Cerebellar nuclear complex (tissue), 1 donor: ENCODE measurements at regions not wholly inside any gene's neighbourhood (a gene's known extent, or its start where the extent isn't known, plus 50 kb on each side); places are given as distances from the start of the nearest gene placed in this dataset.

Experiments
- DNase-seq, 2 experiments: peaks; one replicate each; lab custom pipeline; 2025; lab: John Stamatoyannopoulos, UW

DNA sequence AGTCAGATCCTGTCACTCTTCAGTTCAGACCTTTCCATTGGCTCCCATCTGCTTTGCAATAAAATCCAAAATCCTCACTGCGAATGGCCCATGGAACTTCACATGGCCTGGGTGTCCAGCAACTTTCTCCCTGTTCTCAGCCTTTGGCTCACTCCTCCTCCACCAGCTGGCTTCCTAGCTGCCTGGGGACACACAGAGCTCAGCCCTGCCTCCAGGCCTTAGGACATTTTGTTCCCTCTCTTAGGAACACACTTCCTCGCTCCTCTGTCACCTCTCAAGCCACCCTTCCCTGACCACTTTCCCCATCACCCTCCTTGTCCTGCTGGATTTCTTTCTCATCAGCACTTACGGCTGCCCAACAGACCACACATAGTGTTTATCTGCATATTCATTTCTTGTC lies 419.6 kb downstream of the MED13L start:
- DNase-seq = no peak

DNA sequence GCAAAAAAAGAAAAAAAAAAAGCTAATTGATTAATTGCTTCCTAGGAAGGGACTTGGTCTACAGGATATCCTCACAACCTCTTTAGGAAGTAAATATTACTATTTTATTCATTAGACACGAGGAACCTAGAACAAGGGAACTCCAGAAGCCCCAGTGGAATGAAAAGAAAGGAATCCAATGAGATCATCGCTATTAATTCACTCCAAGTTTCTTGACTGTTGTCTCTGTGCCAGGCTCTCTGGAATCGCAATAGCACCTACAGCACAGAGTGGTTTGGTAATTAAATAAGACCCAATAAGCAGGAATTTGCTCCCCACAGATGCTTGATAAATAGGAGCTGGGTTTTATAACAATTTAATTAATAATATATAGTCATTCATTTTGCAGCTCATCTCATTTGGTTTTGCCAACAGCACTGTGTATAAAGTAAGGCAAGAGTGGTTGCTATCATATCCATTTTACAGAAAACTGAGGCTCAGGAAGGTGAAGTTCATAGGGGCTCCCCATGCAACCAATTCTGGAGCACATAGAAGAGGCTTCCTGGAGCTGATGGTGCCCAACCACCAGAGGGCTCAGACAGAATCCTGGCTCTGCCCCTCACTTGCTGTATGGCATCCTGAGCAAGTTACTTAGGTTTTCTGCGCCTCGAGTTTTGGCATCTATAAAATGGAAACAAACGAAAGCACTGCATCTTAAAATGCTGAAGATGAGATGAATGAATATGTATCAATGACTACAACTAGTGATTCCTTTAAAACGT lies 420.2 kb downstream of the MED13L start:
- DNase-seq = no peak

DNA sequence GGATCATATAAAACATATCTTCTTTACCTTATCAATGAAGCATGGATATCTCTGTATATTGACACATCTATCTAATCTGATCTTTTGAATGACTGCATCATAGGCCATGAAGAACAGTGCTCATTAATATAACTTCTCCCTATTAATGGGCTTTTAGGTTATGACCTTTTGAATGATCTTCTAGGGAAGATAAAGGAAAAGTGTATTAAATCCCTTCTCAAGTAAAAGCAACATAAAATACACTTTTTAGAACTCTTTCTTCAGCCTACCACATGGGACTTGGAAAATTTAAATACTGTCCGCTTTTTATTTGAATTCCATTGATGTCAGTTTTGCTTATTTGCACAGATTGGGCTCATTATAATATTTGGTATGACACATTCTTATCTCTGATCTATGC lies 425.4 kb downstream of the MED13L start:
- DNase-seq = no peak

DNA sequence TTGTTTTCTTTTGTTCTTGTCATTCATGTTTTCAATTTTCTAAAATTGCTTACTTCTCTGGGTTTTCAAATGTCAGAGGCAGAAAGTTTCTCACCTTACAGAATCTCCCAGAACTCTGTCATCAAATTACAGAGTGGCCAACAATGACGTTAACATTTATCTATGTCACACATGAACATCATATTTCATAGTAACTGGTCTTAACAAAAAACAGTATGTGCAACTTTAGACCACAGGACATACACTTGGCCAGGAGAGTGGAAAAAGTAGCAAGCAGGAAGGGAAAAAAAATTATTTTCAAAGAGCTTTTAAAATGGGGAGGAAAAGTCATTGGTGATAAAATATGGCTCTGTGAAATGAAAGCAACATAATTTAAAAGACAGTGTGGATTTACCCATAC lies 426.5 kb downstream of the MED13L start:
- no peak for DNase-seq

DNA sequence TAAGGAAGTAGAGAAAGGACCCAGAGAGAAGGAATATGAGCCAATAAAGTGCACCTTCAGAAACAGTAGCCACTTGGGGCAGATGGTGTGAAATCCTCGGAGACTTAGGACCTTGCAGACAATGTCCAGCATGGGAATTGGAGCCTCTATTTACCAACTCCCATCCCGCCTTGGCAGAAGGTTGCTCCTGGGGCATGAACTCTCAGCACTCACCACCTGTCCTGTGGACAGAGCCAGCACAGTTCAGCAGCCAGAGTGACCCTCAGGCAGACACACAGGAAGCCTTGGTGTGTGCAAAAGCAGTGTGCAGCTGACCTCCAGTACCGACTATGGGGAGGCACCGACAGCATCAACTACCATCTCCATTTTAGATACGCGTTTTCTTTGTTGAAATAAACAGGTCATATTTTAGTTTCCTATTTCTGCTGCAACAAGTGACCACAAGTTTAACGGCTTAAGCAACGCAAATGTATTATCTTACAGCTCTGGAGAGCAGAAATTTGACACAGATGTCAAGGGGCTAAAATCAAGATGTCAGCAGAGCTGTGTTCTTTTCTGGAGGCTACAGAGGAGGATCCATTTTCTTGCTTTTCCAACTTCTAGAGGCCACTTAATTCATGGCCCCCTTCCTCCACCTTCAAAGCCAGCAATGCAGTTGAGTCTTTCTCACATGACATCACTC lies 428.1 kb downstream of the MED13L start:
- DNase-seq = no peak

DNA sequence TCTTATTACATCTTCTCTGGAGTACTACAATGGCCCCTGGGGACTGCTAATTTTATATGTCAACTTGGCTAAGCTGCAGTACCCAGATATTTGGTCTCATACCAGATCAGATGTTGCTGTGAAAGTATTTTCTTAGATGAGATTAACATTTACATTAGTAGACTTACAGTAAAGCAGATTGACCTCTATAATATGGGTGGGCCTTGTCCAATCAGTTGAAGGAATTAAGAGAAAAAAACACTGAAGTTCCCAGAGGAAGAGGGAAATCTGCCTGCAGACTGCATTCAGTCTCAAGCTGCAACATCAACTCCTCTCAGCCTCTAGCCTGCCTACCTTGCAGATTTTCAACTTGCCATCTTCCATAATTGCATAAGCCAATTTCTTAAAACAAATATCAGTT lies 430.1 kb downstream of the MED13L start:
- no peak for DNase-seq

DNA sequence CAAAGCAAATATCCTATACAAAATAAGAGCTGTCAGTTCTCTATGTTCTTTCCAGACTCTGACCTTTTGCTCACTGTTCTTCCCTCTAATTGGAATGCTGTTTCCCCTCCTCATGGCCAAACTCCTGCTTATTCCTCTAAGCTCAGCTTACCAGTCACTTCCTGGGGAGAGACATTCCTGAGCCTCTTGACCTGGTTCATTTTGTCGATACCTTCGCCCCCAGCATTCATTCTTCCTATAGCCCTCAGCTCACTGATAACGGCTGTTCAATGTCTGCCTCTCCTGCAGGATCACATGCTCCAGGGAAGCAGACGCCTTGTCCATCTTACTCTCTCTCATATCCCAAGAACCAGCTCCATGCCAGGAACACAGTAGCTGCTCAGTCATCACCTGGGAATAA lies 431.0 kb downstream of the MED13L start:
- no peak for DNase-seq

DNA sequence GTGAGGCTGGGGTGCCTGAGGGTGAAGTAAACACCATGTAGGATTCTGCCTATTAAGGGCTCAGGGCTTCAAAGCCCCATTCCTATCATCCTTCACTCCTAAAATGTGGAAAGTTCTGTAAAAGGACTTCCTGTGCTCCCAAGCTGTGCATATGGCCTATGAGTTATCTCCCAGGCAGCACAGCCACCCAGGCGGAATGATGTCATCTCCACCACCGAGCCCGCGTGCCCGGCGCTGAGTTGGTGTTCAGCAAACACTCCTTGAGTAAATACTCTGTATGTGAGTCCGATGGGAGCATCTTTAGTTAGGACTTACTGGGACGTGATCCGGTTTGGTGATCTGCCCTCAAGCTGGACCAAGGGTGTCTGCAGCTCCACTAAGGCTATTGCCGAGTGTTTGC lies 437.3 kb downstream of the MED13L start:
- DNase-seq = no peak

DNA sequence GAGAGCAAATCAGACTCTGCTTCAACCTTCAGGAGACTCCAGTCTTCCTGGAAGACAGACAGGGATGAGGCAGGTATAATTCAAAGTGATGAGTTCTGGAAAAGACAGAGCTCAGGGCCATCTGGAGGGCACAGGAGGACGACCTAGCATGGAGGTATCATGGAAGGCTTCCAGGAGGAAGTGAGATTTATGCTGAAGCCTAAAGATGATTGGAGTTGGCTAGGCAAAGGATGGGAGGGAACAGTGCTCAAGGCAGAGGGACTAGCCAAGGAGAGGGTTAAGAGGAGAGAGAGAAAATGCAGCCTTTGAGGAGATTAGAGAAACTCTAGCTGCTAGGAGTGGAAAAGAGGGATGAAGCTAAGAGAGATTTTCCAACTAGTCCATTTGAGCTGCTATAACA lies 438.5 kb downstream of the MED13L start:
- no peak for DNase-seq

DNA sequence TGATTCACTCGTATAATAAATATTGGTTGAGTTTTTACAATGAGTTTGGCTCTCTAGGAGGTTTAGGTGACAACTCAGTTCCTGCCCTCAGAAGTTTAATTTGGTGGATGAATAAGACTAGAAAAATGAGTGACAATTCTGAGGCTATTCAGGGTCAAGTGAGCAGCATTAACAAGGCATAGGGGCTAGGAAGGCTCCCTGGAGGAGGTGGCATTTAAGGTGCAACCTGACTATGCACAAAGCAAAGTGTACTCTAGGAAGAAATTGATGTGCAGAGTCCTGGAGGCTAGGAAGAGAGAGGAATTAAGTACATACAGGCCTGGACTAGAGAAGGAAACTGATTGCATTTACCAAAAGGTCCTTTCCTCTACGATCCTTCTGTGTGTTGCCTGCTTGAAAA lies 440.3 kb downstream of the MED13L start:
- no peak for DNase-seq

DNA sequence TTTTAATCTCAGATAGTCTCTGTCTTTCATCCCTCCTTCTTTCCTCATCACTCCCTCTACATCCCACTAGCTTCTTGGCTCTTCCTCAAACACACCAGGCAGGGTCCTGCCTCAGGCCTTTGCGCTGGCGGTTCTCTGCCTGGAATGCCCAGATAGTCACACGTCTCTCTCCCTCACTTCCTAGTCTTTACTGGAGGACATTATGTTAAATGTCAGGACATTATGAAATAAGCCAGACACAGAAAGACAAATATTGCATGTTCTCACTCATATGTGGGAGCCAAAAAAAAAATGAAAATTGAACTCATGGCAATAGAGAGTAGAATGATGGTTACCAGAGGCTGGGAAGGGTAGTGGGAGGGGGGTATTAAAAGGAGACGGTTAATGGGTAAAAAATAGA lies 442.0 kb downstream of the MED13L start:
- DNase-seq = no peak

DNA sequence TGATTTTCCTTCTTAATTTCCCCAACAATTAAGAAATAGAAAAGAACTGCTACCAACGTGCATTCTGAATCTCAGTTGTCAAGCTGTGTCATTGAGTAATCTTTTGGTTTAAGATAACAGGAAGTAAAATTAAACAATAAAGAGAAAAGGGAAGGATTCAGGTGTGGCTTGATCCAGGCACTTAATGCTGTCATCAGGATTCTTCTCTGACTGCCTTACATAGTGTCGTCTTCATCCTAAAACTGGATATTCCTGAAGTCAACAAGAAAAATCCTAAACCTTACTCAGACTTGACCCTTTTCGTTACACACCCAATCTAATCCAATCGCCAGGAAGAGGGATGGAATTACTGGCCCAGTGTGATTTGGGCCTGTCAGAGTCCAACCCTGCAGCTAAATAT lies 443.8 kb downstream of the MED13L start:
- no peak for DNase-seq

DNA sequence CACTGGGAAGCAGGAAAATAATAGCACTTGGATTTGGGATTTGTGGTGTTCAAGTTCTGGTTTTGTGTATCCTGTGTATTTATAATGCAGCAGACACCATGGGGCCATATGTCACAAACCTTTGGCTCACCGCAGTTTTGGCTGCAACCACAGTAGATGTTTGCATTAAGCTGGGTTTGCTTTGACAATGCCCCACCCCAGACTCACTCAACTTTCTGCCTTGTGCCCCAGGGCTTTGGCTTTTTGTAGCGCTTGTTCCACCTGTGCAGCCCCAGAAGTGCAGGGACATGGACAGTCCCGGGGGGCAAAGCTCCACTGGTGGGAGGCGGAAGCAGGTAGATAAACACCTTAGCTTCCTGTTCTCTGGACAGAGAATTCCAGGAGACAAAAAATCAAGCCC lies 446.9 kb downstream of the MED13L start:
- DNase-seq = no peak

DNA sequence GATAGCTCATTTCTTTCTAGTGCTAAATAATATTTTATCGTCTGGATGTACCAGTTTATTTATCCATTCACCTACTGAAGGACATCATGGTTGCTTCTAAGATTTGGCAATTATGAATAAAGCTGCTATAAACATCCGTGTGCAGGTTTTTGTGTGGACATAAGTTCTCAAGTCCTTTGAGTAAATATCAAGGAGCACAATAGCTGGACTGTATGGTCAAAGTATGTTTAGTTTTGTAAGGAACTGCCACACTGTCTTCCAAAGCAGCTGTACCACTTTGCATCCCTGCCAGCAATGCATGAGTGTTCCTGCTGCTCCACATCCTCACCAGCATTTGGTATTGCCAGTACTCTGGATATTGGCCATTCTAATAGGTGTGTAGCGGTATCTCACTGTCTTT lies 447.4 kb downstream of the MED13L start:
- DNase-seq = no peak

DNA sequence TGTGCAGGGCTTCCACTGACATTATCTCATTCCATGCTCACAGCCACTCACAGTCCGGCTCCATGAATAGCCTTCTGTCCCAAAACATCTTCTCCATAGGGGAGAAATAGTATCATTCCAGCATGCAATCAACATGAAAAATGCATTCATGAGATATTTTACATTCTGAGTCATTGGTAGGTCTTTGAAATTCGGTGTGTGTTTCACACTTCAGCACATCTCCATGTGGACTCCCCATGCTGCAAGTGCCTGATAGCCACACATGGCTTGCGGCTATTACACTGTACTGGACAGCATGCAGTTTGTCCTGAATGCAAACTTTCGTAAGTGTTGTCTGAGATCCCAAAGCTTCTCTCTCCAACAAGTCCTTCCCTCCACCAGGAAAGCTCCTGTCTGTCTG lies 449.3 kb downstream of the MED13L start:
- no peak for DNase-seq

DNA sequence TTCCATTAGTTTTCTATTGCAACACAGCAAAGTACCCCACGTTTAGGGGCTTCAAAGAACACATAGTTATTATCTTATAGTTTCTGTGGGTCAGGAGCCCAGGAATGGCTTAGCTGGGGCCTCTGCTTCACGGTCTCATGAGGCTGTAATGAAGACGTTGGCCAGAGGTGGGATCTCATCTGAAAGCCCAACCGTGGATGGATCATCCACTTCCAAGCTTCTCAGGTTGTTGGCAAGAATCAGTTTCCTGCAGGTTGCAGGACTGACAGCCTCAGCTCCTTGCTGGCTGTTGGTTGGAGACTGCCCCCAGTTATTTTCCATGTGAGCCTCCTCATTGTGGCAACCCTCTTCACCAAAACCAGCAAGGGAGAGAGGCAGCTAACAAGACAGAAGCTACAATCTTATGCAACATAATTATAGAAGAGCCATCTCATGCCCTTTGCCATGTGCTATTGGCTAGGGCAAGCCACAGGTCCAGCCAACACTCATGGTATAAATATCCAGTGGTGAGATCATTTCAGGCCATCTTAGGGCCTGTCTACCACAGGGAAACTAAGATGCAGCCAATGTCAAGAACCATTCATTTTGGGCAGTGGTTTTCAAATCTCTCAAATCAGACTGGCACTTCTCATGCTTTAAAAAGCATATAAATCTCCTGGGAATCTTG lies 452.4 kb downstream of the MED13L start:
- no peak for DNase-seq

DNA sequence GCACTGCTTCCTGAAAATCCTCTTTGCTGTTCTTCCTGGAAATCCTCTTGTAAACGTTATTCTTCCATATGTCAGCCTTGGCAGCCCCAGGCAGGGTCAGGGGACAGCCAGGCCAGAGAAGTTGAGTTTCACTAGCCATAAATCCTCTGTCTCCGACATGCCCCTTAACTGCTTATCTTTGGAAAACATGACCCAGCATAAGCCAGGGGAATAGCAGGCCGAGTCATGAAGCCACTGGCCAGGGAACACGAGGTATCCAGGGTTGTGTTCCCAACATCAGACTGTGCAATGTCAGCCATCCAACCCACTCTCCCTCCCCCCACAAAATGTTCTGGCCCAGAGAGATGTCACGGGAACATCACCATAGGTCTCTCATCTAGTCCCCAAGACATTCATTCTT lies 453.9 kb downstream of the MED13L start:
- DNase-seq = no peak

DNA sequence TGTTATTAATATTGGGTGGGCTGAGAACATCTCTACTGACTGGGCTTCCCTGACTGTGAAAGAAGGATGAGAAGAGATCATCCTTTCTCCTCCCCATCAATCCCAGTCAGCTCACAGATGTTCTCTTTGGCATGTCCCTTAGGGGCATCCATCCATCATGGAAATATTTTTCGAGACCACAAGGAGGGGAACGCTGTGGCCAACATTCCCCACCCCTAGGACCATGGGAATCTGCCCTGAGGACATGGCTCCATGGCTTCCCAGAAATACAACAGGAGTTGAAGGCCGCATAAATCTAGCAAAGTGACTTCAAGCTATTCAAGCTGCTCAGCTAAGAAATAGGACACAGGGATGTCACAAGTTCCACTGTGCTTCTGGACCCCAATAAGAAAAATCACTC lies 456.8 kb downstream of the MED13L start:
- no peak for DNase-seq

DNA sequence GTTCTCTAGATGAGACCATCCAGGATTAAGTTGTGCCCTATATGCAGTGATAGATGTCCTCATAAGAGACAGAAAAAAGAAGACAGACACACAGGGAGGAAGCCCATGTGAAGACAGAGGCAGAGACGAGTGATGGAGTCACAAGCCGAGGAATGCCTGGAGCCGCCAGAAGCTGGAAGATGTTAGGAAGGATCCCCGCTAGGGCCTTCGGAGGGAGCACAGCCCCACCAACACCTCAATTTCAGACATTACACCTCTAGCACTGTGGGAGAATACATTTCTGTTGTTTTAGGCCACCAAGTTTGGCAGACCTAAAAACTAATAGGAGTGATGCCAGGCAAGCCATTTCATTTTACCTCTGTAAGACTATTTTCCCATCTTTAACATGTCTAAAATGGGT lies 458.5 kb downstream of the MED13L start:
- DNase-seq = no peak

DNA sequence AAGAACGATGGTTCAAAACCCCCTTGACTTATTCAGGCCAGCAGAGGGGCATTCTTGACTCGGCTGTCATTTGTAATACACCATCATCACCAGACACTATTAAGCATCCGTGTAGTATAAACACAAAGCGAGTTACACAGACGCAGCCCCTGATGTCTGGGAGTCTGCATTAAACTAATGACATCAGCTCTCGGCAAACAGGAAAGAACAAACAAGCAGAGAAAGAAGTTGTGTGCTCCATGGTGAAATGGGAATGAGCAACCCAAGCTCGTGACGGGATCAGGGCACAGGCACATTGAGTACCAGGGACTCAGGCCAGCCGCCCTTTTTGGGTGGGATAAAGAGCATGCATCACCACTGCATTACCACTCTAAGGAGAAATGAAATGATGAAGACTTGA lies 460.1 kb downstream of the MED13L start:
- DNase-seq = no peak

DNA sequence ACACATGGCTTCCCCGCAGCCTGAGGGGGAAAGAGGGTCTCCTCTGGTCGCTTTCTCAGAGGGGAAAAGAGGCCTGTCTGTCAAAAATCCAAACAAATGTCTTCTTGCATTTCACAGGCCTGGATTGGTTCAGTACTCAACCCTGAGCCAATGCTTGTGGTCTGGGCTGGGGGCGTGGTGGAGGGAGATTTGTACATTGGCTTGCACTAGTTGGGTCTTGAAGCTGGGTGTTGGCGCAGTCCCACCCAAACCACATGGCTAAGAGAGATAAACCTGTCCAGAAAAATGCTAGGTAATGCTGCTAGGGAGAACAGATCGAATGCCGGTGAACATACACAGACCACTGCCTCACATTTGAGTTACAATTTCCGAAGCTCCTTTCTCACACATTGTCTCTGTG lies 461.6 kb downstream of the MED13L start:
- DNase-seq = no peak

DNA sequence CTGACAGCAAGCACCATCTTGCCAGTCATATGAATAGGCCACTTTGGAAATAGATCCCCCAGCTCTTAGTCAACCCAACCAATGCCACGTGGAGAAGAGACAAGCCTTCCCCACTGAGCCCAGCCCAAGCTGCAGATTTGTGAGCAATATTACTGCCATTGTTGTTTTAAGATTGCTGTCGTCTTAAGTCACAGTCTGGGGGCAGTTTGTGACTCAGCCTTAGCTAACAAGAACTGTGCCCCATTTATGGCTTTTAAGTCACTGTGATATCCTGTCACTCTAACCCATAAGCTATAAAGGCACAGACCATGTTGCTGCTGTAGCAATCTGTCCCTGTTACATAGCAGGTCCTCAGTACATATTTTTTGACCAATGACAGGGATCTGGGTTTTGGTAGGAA lies 464.2 kb downstream of the MED13L start:
- no peak for DNase-seq

DNA sequence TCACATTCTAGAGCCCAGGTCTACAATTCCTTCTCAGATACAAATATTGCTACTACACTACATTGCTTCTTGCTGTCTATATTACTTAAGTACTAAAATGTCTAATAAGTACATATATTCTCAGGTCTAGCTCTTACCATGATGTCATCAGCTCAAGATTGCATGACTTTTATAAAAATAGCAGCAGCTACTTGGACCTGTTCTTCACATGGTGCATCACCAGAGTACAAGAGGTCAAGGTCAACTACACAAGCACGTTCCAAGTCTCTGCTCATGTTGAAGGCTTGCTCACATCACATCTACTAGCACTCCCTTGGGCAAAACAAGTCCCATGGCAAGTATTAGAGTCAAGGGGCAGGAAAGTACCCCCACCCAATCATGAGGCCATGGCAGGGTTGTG lies 465.6 kb downstream of the MED13L start:
- no peak for DNase-seq
